22Rv1 (cell line): ENCODE measurements at regions not wholly inside any gene's neighbourhood (a gene's known extent, or its start where the extent isn't known, plus 50 kb on each side); places are given as distances from the start of the nearest gene placed in this dataset.

Experiments
- ZFX ChIP-seq: fragments of 450-650 bp; IDR thresholded peaks from 2 replicates; pipeline ENCODE4 v1.6.1; 2017; ENCODE audit warnings: antibody characterized with exemption, borderline replicate concordance
- TF ChIP-seq, protein P1 (sequence below): fragments of 450-650 bp; IDR thresholded peaks from 2 replicates; pipeline ENCODE4 v1.5.1; 2017; ENCODE audit warnings: mild to moderate bottlenecking

DNA sequence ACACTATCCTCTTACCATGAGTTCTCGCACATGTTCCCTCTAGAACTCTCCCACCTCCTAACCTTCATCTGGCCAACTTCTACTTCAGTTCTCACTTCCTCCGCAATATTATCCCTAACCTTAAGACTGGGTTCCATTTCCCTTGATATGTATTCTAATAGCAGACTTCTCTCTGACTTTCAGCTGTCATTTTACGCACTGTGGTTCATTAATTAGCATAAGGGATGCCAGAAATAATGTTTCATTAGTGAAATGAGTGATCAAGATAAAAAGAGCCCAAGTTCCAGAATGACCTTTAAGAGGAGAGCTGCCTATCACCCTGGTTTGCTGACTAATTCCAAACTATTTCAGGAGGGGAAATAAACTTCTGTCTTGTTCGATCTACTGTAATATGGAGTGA, 108.6 kb upstream of the CCDC150 start:
- TF ChIP-seq, protein P1, sequence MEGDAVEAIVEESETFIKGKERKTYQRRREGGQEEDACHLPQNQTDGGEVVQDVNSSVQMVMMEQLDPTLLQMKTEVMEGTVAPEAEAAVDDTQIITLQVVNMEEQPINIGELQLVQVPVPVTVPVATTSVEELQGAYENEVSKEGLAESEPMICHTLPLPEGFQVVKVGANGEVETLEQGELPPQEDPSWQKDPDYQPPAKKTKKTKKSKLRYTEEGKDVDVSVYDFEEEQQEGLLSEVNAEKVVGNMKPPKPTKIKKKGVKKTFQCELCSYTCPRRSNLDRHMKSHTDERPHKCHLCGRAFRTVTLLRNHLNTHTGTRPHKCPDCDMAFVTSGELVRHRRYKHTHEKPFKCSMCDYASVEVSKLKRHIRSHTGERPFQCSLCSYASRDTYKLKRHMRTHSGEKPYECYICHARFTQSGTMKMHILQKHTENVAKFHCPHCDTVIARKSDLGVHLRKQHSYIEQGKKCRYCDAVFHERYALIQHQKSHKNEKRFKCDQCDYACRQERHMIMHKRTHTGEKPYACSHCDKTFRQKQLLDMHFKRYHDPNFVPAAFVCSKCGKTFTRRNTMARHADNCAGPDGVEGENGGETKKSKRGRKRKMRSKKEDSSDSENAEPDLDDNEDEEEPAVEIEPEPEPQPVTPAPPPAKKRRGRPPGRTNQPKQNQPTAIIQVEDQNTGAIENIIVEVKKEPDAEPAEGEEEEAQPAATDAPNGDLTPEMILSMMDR: no peak
- no peak for TF ChIP-seq ZFX
